Activated B cell treated with CpG ODN at 0.5 μM for 24 hours (primary cell): ENCODE measurements at regions not wholly inside any gene's neighbourhood (a gene's known extent, or its start where the extent isn't known, plus 50 kb on each side); places are given as distances from the start of the nearest gene placed in this dataset.

Experiments used
- ATAC-seq: fragments of 200-7000 bp; cut with Tn5 transposase; one replicate; pipeline ENCODE4 v1.10.0; 2021; ENCODE audit warnings: low read depth, mild to moderate bottlenecking, moderate library complexity
- CTCF ChIA-PET: fragments of 350-600 bp; sonication (Branson Sonifier 250); formaldehyde crosslinking; loops from one replicate; lab custom pipeline; 2021; ENCODE audit warnings: antibody characterized with exemption; lab: Charles Lee
- POLR2A ChIA-PET: fragments of 350-600 bp; sonication (Branson Sonifier 250); formaldehyde crosslinking; loops from one replicate; lab custom pipeline; 2021; ENCODE audit warnings: antibody characterized with exemption; lab: Charles Lee
- DNase-seq: peaks from one replicate; pipeline ENCODE4 v3.0.0; 2022
- H3K27ac Mint-ChIP-seq: one replicate; pipeline ENCODE4 v1.8.0; 2020; ENCODE audit warnings: mixed read lengths
- H3K27me3 Mint-ChIP-seq: one replicate; pipeline ENCODE4 v1.8.0; 2021; ENCODE audit warnings: mixed read lengths
- H3K36me3 Mint-ChIP-seq: one replicate; pipeline ENCODE4 v1.8.0; 2021; ENCODE audit warnings: low read depth, mixed read lengths
- H3K4me1 Mint-ChIP-seq: one replicate; pipeline ENCODE4 v1.8.0; 2021; ENCODE audit warnings: mixed read lengths
- H3K4me3 Mint-ChIP-seq: one replicate; pipeline ENCODE4 v1.8.0; 2020; ENCODE audit warnings: mild to moderate bottlenecking, mixed read lengths
- H3K9me3 Mint-ChIP-seq: one replicate; pipeline ENCODE4 v1.8.0; 2020; ENCODE audit warnings: mixed read lengths
- CTCF ChIP-seq: fragments of 200-600 bp; IDR thresholded peaks from one replicate; pipeline ENCODE4 v1.8.0; 2022; ENCODE audit warnings: antibody characterized with exemption, mild to moderate bottlenecking
- intact Hi-C: fragments of 100-400 bp; cut with micrococcal nuclease; formaldehyde crosslinking; loops from one replicate; pipeline ENCODE4 v1.15.1; 2024

GRCh38 chr20:51978070-51978501 is 175.8 kb upstream of the SALL4 start:
- DNase-seq = no peak
- CTCF ChIA-PET = no interaction called here
- TF ChIP-seq CTCF = no peak
- intact Hi-C loops = no loop called here
- Mint-ChIP-seq H3K4me3 (no peak overlapping the region), H3K27ac (no peak overlapping the region), H3K27me3 (no peaks in the 10 kb centered on the region), H3K4me1 (no peaks in the 10 kb centered on the region), H3K36me3 (no peaks in the 10 kb centered on the region), H3K9me3 (peaks cover 6% of the 10 kb centered on the region)
- POLR2A ChIA-PET = no interaction called here
- no peak for ATAC-seq

DNA sequence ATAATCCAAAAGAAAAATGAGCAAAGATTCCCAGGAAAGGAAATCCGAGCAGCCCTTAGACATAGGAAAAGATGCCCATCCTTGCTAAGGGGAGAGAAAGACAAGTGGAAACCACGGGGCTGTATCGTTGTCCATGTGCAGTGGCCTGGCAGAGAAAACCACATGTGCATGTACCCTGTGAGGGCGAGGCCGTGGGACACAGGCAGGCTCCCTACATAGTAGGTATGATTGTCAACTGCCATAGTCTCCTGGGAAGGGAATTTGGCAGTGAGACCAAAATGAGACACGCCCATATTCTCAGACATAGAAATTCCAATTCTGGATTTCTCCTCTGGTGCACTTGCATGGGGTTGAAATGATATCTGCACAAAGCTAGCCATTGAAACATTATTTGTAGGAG is 169.7 kb upstream of the SALL4 start:
- Mint-ChIP-seq H3K27me3 (peaks cover 4% of the 10 kb centered on the region), H3K36me3 (no peaks in the 10 kb centered on the region), H3K4me1 (no peaks in the 10 kb centered on the region), H3K4me3 (no peak overlapping the region), H3K9me3 (no peaks in the 10 kb centered on the region), H3K27ac (no peak overlapping the region)
- intact Hi-C loops = no loop called here
- DNase-seq = no peak
- ChIA-PET CTCF (no interaction called here), POLR2A (no interaction called here)
- TF ChIP-seq CTCF = no peak
- ATAC-seq = no peak

DNA sequence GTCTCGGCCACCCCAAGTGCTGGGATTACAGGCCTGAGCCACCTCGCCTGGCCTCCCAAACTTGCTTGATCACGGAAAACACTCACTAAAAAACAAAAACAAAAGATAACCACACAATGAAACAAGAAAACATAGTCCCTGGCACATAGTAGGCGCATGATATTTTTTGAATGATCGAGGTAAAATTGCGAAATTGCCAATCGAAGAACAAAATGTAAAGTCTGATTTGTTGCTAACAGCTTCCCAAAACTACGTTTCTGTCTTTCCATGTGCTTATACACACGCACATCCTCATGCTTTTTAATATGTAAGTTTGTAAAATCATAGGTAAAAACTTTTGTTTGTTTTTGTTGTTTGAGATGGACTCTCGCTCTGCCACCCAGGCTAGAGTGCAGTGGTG is 168.5 kb upstream of the SALL4 start:
- ChIA-PET POLR2A (no interaction called here), CTCF (no interaction called here)
- TF ChIP-seq CTCF = no peak
- no peaks in the 10 kb centered on the region for H3K36me3 Mint-ChIP-seq
- no peaks in the 10 kb centered on the region for H3K4me1 Mint-ChIP-seq
- no peak overlapping the region for H3K27ac Mint-ChIP-seq
- intact Hi-C loops = no loop called here
- H3K27me3 Mint-ChIP-seq = peaks cover 4% of the 10 kb centered on the region
- ATAC-seq (no peak), DNase-seq (no peak)
- H3K4me3 Mint-ChIP-seq = no peak overlapping the region
- no peaks in the 10 kb centered on the region for H3K9me3 Mint-ChIP-seq

GRCh38 chr20:51969191-51969590 is 166.9 kb upstream of the SALL4 start:
- H3K4me1 Mint-ChIP-seq = no peaks in the 10 kb centered on the region
- no peaks in the 10 kb centered on the region for H3K36me3 Mint-ChIP-seq
- TF ChIP-seq CTCF = no peak
- ATAC-seq (no peak), DNase-seq (no peak)
- CTCF ChIA-PET = no interaction called here
- POLR2A ChIA-PET = no interaction called here
- no peak overlapping the region for H3K27ac Mint-ChIP-seq
- intact Hi-C loops = loop anchor here (10.0 kb wide), 1 partner anchor 984 kb away; no protein-coding TSS in a partner anchor
- no peak overlapping the region for H3K4me3 Mint-ChIP-seq
- H3K27me3 Mint-ChIP-seq = peaks cover 4% of the 10 kb centered on the region
- H3K9me3 Mint-ChIP-seq = no peaks in the 10 kb centered on the region

- Mint-ChIP-seq H3K27ac (no peak overlapping the region), H3K4me1 (no peaks in the 10 kb centered on the region), H3K36me3 (no peaks in the 10 kb centered on the region), H3K27me3 (peaks cover 4% of the 10 kb centered on the region), H3K9me3 (no peaks in the 10 kb centered on the region), H3K4me3 (no peak overlapping the region)
- ChIA-PET CTCF (no interaction called here), POLR2A (no interaction called here)
- TF ChIP-seq CTCF = no peak
- no peak for ATAC-seq
- no peak for DNase-seq
- intact Hi-C loops = loop anchor here (10.0 kb wide), 1 partner anchor 983 kb away; no protein-coding TSS in a partner anchor
Observed at GRCh38 chr20:51968151-51968550, 165.8 kb upstream of the SALL4 start.
